IMR-90 (cell line): ENCODE measurements at regions not wholly inside any gene's neighbourhood (a gene's known extent, or its start where the extent isn't known, plus 50 kb on each side); places are given as distances from the start of the nearest gene placed in this dataset.

ENCODE experiments used
- ATAC-seq: fragments of 200-7000 bp; cut with Tn5 transposase; 2 replicates; pipeline ENCODE4 v1.9.1; 2020; ENCODE audit warnings: low read depth, mild to moderate bottlenecking, moderate library complexity
- BruUV-seq: library from RNA; stranded (reverse); fragments of 400-500 nt; replicated peaks from 2 replicates; lab custom pipeline; 2021; lab: Mats Ljungman, UMichigan
- CTCF ChIA-PET: fragments of 300-600 bp; formaldehyde crosslinking; extraction: SDS; loops from one replicate; lab custom pipeline; 2021; ENCODE audit warnings: antibody characterized with exemption; lab: Yijun Ruan, JAX
- POLR2A ChIA-PET: fragments of 300-600 bp; sonication (Branson Sonifier 250); formaldehyde crosslinking; loops from one replicate; lab custom pipeline; 2022; ENCODE audit warnings: antibody characterized with exemption; ENCODE audit not compliant: unreplicated experiment; lab: Charles Lee
- DNase-seq: peaks from one replicate; pipeline ENCODE4 v3.0.0; 2013
- H2AFZ ChIP-seq: replicated peaks from 2 replicates; pipeline ENCODE3; 2013; ENCODE audit warnings: low read length, mild to moderate bottlenecking; ENCODE audit not compliant: poor library complexity
- H2AK5ac ChIP-seq: 2 replicates; pipeline ENCODE4 v1.6.1; 2013; ENCODE audit warnings: low read depth, low read length, inconsistent platforms
- H2AK9ac ChIP-seq: replicated peaks from 2 replicates; pipeline ENCODE3; 2013; ENCODE audit warnings: mild to moderate bottlenecking, low read depth, low read length, moderate library complexity; ENCODE audit not compliant: poor library complexity
- H2BK120ac ChIP-seq: 2 replicates; pipeline ENCODE4 v1.6.1; 2013; ENCODE audit warnings: low read depth, low read length, inconsistent platforms
- H2BK15ac ChIP-seq: 3 replicates; pipeline ENCODE4 v1.6.1; 2013; ENCODE audit warnings: low read depth, low read length, inconsistent platforms
- H2BK20ac ChIP-seq: 2 replicates; pipeline ENCODE4 v1.6.1; 2013; ENCODE audit warnings: low read depth, mild to moderate bottlenecking, inconsistent platforms, low read length, moderate library complexity
- H2BK5ac ChIP-seq: 2 replicates; pipeline ENCODE4 v1.6.1; 2013; ENCODE audit warnings: mild to moderate bottlenecking, low read depth, low read length, inconsistent platforms; ENCODE audit not compliant: poor library complexity, severe bottlenecking
- H3K14ac ChIP-seq: replicated peaks from 2 replicates; pipeline ENCODE4 v1.6.1; 2013; ENCODE audit warnings: low read depth, low read length, inconsistent platforms
- H3K18ac ChIP-seq: 2 replicates; pipeline ENCODE4 v1.6.1; 2013; ENCODE audit warnings: low read depth, low read length, control low read depth
- H3K23ac ChIP-seq: 2 replicates; pipeline ENCODE4 v1.6.1; 2013; ENCODE audit warnings: low read depth, low read length, inconsistent platforms
- H3K27ac ChIP-seq: 2 replicates; pipeline ENCODE4 v1.5.1; 2013; ENCODE audit warnings: mild to moderate bottlenecking, control low read depth, low read length; ENCODE audit not compliant: insufficient read depth
- H3K27me3 ChIP-seq: 2 replicates; pipeline ENCODE4 v1.6.1; 2013; ENCODE audit warnings: low read length; ENCODE audit not compliant: control insufficient read depth, insufficient read depth
- H3K36me3 ChIP-seq: 2 replicates; pipeline ENCODE4 v1.6.1; 2013; ENCODE audit warnings: low read length, mixed read lengths; ENCODE audit not compliant: control insufficient read depth, insufficient read depth
- H3K4ac ChIP-seq: 2 replicates; pipeline ENCODE4 v1.6.1; 2013; ENCODE audit warnings: low read depth, low read length, inconsistent platforms
- H3K4me1 ChIP-seq: 2 replicates; pipeline ENCODE4 v1.6.1; 2013; ENCODE audit warnings: low read length, mixed read lengths; ENCODE audit not compliant: control insufficient read depth, insufficient read depth
- H3K4me2 ChIP-seq: 2 replicates; pipeline ENCODE4 v1.6.1; 2013; ENCODE audit warnings: low read depth, mild to moderate bottlenecking, control low read depth, low read length, moderate library complexity
- H3K4me3 ChIP-seq: 2 replicates; pipeline ENCODE4 v1.5.1; 2013; ENCODE audit warnings: low read depth, mild to moderate bottlenecking, control low read depth, low read length, moderate library complexity; ENCODE audit not compliant: insufficient read depth
- H3K56ac ChIP-seq: 2 replicates; pipeline ENCODE4 v1.6.1; 2013; ENCODE audit warnings: low read length, inconsistent platforms; ENCODE audit not compliant: insufficient read depth; ENCODE audit errors: extremely low read depth
- H3K79me1 ChIP-seq, 2 experiments: 2 replicates each; pipeline ENCODE4 v1.6.1; 2013; ENCODE audit warnings: low read length in 2 of 2, inconsistent platforms in 1 of 2, low read depth in 1 of 2
- H3K9ac ChIP-seq: 2 replicates; pipeline ENCODE4 v1.6.1; 2013; ENCODE audit warnings: low read depth, low read length, control low read depth
- H3K9me1 ChIP-seq: 2 replicates; pipeline ENCODE4 v1.6.1; 2013; ENCODE audit warnings: low read length, inconsistent platforms; ENCODE audit not compliant: insufficient read depth
- H3K9me3 ChIP-seq: 2 replicates; pipeline ENCODE4 v1.6.1; 2013; ENCODE audit warnings: low read length; ENCODE audit not compliant: control insufficient read depth, insufficient read depth
- H4K20me1 ChIP-seq: 2 replicates; pipeline ENCODE4 v1.6.1; 2013; ENCODE audit warnings: low read length, inconsistent platforms; ENCODE audit not compliant: insufficient read depth
- H4K5ac ChIP-seq: 2 replicates; pipeline ENCODE4 v1.6.1; 2013; ENCODE audit warnings: mild to moderate bottlenecking, low read depth, low read length, control low read depth
- H4K8ac ChIP-seq, 2 experiments: 2 replicates each; pipeline ENCODE4 v1.6.1; 2013; ENCODE audit warnings: low read depth in 2 of 2, low read length in 2 of 2, control low read depth in 1 of 2, inconsistent platforms in 1 of 2
- H4K91ac ChIP-seq: 2 replicates; pipeline ENCODE4 v1.6.1; 2013; ENCODE audit warnings: low read depth, low read length, inconsistent platforms; ENCODE audit not compliant: insufficient read depth
- CEBPB ChIP-seq: IDR thresholded peaks from 2 replicates; pipeline ENCODE4 v1.6.1; 2012; ENCODE audit warnings: low read depth, low read length, improper control_type of control experiment
- CTCF ChIP-seq: conservative IDR thresholded peaks from 2 replicates; pipeline ENCODE4 v1.5.1; 2012; ENCODE audit warnings: mild to moderate bottlenecking, low read depth, low read length, improper control_type of control experiment
- POLR2A ChIP-seq: IDR thresholded peaks from 2 replicates; pipeline ENCODE4 v1.6.1; 2012; ENCODE audit warnings: mild to moderate bottlenecking, low read depth, low read length
- RAD21 ChIP-seq: IDR thresholded peaks from 2 replicates; pipeline ENCODE4 v1.6.1; 2012; ENCODE audit warnings: low read length, improper control_type of control experiment
- RFX5 ChIP-seq: IDR thresholded peaks from 2 replicates; pipeline ENCODE4 v1.8.0; 2012; ENCODE audit warnings: low read depth, mild to moderate bottlenecking, low read length, moderate library complexity
- WGBS, 2 experiments: methylation state at CpG; one replicate each; pipeline versions ENCODE4 v1.1.5 to v1.1.7; 2013; ENCODE audit warnings: missing lambda C conversion rate in 2 of 2; ENCODE audit not compliant: insufficient read length in 1 of 2; ENCODE audit errors: extremely low coverage in 2 of 2; 5-methylcytosine and 5-hydroxymethylcytosine counted together
- dilution Hi-C: fragments of 300-500 bp; cut with HindIII; formaldehyde crosslinking; loops from one replicate; pipeline ENCODE4 v1.14.3; 2018; ENCODE audit warnings: low sequenced_read_pairs; ENCODE audit not compliant: unreplicated experiment
- in situ Hi-C: fragments of 300-500 bp; cut with MboI; formaldehyde crosslinking; loops from 3 replicates; pipeline ENCODE4 v1.14.3; 2019; ENCODE audit warnings: low sequenced_read_pairs, inconsistent platforms, mixed read lengths
- intact Hi-C: fragments of 100-400 bp; cut with micrococcal nuclease; formaldehyde crosslinking; loops from 2 replicates; pipeline ENCODE4 v1.10.0; 2022
- TF ChIP-seq, protein P1 (sequence below): fragments of 150-350 bp; IDR thresholded peaks from 2 replicates; pipeline ENCODE4 v1.6.1; 2017; ENCODE audit warnings: mild to moderate bottlenecking, antibody characterized with exemption, low read length, low read depth

DNA sequence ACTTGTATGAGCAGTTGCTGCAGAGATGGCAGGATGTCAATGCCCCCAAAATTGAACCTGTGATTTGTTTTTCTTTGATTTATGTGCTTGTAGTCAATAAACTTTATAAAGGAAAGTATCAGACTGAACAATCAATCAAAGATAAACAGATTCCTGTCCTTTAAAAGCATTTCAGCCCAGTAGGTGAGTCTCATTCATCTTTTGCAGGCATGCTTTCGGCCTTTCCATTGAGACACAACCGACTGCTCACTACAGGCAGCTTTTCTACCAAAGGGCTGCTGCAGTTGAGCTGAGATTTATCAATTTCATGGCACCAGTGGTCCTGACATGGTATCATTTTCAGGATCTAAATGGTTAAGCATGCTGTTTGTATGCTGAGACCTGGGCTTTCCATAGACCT, 513.6 kb upstream of the PTBP2 start:
- CTCF ChIA-PET: no interaction called here
- Histone ChIP-seq H2BK5ac (no peak overlapping the region), H3K4me3 (no peak overlapping the region), H3K79me1 (no peaks in the 10 kb centered on the region), H2AK5ac (no peak overlapping the region), H3K9ac (no peak overlapping the region), H4K91ac (no peak overlapping the region), H3K18ac (no peak overlapping the region), H3K4me2 (no peak overlapping the region), H4K5ac (no peak overlapping the region), H4K8ac (no peak overlapping the region), H3K27me3 (peaks cover 2% of the 10 kb centered on the region; the same call in 1 of the 2 replicates), H3K4me1 (no peaks in the 10 kb centered on the region), H3K27ac (no peak overlapping the region), H3K23ac (no peak overlapping the region), H2AFZ (no peak overlapping the region), H4K20me1 (no peaks in the 10 kb centered on the region), H2BK15ac (no peak overlapping the region), H3K9me1 (no peaks in the 10 kb centered on the region), H3K9me3 (no peaks in the 10 kb centered on the region), H3K4ac (no peak overlapping the region), H2BK120ac (no peak overlapping the region), H2AK9ac (no peak overlapping the region), H3K56ac (no peak overlapping the region), H3K36me3 (no peaks in the 10 kb centered on the region), H3K14ac (no peak overlapping the region), H2BK20ac (no peak overlapping the region)
- POLR2A ChIA-PET: no interaction called here
- dilution Hi-C loops: no loop called here
- intact Hi-C loops: no loop called here
- DNase-seq: no peak
- no peak for ATAC-seq
- in situ Hi-C loops: no loop called here
- TF ChIP-seq CEBPB: no peak
- no peak for TF ChIP-seq RAD21
- TF ChIP-seq RFX5: no peak
- no peak for TF ChIP-seq POLR2A
- no peak for TF ChIP-seq CTCF
- TF ChIP-seq, protein P1, sequence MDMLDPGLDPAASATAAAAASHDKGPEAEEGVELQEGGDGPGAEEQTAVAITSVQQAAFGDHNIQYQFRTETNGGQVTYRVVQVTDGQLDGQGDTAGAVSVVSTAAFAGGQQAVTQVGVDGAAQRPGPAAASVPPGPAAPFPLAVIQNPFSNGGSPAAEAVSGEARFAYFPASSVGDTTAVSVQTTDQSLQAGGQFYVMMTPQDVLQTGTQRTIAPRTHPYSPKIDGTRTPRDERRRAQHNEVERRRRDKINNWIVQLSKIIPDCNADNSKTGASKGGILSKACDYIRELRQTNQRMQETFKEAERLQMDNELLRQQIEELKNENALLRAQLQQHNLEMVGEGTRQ: no peak
- BruUV-seq: no TSS peak
- WGBS, 2 experiments: no CpG with 5 or more reads among the region's 2 CpGs
